ENCODE measurements at regions not wholly inside any gene's neighbourhood (a gene's known extent, or its start where the extent isn't known, plus 50 kb on each side); places are given as distances from the start of the nearest gene placed in this dataset.

DNA sequence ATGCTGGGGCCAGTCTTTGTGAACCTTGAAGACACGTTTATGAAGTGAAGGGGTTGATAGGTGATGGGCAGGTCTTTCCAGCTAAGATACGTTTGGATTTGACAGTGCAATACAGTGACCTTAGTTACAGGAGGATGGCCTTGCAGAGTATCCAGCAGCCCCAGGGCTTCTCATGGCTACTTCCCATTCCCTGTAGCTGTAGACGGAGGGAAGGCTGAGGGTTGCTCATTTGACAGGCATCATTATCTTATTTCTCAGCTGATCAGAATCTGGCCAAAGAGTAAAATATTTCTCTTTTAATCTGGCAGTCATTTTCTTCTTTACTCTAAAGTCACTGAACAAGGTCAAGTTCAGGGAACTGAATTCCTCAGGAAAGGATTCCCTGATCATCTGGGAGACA is 85.1 kb upstream of the RMDN2 start:
- Histone ChIP-seq H3K27me3 (replicated peaks; ENCODE audit: insufficient read depth) (no peaks in the 10 kb centered on the region), H3K4me1 (replicated peaks) (no peaks in the 10 kb centered on the region), H3K4me3 (no peak overlapping the region), H3K36me3 (no peaks in the 10 kb centered on the region), H3K27ac (no peak overlapping the region), H3K9me3 (no peaks in the 10 kb centered on the region)
- no peak for TF ChIP-seq POLR2A (IDR thresholded peaks at IDR 0.05)
- TF ChIP-seq, protein P1, sequence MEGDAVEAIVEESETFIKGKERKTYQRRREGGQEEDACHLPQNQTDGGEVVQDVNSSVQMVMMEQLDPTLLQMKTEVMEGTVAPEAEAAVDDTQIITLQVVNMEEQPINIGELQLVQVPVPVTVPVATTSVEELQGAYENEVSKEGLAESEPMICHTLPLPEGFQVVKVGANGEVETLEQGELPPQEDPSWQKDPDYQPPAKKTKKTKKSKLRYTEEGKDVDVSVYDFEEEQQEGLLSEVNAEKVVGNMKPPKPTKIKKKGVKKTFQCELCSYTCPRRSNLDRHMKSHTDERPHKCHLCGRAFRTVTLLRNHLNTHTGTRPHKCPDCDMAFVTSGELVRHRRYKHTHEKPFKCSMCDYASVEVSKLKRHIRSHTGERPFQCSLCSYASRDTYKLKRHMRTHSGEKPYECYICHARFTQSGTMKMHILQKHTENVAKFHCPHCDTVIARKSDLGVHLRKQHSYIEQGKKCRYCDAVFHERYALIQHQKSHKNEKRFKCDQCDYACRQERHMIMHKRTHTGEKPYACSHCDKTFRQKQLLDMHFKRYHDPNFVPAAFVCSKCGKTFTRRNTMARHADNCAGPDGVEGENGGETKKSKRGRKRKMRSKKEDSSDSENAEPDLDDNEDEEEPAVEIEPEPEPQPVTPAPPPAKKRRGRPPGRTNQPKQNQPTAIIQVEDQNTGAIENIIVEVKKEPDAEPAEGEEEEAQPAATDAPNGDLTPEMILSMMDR (IDR thresholded peaks at IDR 0.05) = no peak
- no peak for TF ChIP-seq POLR2AphosphoS5 (IDR thresholded peaks at IDR 0.05)
- intact Hi-C loops (cut with DNase I) = no loop called here
- DNase-seq (ENCODE audit: low spot score) = no peak
- WGBS = 83% methylated on average over 3 of the region's 3 CpGs

DNA sequence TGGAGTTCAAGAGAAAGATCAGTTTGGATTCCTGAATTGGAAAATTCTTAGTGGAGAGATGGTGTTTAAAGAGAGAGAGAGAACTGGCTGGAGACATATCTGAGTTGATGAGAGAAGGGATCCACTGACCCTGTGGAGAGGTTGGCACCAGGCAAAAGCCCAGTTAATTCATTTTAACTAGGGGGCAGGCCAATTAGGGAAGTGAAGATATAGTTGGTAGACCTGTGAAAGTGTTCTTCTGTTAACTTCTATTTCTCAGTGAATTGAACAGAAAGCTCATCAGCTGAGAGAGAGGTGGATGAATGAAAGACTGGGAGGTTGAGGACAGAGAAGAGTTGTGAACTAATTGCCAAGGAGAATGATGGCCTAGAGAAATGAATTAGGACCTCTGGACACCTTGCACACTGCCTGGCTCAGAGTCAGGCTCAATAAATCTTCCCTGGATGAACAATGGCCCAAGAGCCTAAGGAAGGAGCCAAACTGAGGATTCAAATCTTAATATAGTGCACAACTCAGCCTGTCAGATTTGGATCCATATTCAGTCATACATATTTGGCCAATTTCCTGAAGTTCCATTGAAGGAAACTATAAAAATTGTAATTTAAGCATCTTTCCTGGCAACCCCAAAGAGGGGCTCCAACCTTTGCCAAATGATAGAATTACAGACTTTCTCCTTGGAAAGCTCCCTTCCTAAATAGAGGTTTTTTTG is 82.2 kb upstream of the RMDN2 start:
- Histone ChIP-seq H3K27ac (no peak overlapping the region), H3K36me3 (no peaks in the 10 kb centered on the region), H3K27me3 (replicated peaks; ENCODE audit: insufficient read depth) (no peaks in the 10 kb centered on the region), H3K9me3 (no peaks in the 10 kb centered on the region), H3K4me1 (replicated peaks) (no peaks in the 10 kb centered on the region), H3K4me3 (no peak overlapping the region)
- no peak for DNase-seq (ENCODE audit: low spot score)
- intact Hi-C loops (cut with DNase I) = no loop called here
- TF ChIP-seq, protein P1 (IDR thresholded peaks at IDR 0.05) = no peak
- no peak for TF ChIP-seq POLR2A (IDR thresholded peaks at IDR 0.05)
- no peak for TF ChIP-seq POLR2AphosphoS5 (IDR thresholded peaks at IDR 0.05)

DNA sequence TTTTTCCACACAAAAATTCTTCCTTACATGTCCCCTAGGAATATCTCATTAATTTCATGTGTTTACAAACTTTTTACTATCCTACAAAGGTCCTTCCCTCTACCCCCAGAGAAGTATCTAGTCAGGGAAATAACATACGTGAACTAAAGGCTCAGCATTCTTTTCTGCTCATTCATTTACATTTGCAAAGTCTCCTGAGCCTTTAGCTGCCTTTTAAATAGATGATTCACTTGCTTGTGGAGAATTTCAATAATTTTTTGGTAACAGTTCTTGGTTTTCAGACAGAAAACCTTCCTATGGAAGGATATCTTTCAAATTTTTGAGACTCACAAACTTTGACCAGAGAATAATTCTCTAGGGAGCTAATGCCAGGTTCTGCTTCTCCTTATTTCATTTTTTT is 81.5 kb upstream of the RMDN2 start:
- TF ChIP-seq POLR2AphosphoS5 (IDR thresholded peaks at IDR 0.05) (no peak), POLR2A (IDR thresholded peaks at IDR 0.05) (no peak)
- TF ChIP-seq, protein P1 (IDR thresholded peaks at IDR 0.05) = no peak
- intact Hi-C loops (cut with DNase I) = no loop called here
- H3K36me3 ChIP-seq = no peaks in the 10 kb centered on the region
- H3K27me3 ChIP-seq (replicated peaks; ENCODE audit: insufficient read depth) = no peaks in the 10 kb centered on the region
- 0% methylated on average over 1 of the region's 1 CpG for WGBS
- no peaks in the 10 kb centered on the region for H3K4me1 ChIP-seq (replicated peaks)
- no peak for DNase-seq (ENCODE audit: low spot score)
- no peak overlapping the region for H3K4me3 ChIP-seq
- no peak overlapping the region for H3K27ac ChIP-seq
- H3K9me3 ChIP-seq = no peaks in the 10 kb centered on the region

DNA sequence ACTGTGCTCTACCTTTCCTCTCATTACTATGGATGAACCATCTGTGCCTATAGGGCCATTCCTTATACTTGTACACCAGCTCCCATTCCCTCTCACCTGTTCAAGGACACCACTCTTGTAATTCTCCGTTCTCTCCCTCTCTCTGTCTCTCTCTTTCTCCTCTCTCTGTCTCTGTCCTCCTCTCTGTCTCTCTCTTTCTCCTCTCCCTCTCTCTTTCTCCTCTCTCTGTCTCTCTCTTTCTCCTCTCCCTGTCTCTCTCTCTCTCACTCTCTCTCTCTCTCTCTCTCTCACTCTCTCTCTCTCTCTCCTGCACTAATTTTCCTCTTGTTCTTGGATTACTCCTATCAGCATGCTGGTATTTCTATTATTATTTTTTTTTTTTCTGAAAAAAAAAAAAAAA is 78.9 kb upstream of the RMDN2 start:
- no peaks in the 10 kb centered on the region for H3K36me3 ChIP-seq
- TF ChIP-seq, protein P1 (IDR thresholded peaks at IDR 0.05) = no peak
- TF ChIP-seq POLR2A (IDR thresholded peaks at IDR 0.05) = no peak
- TF ChIP-seq POLR2AphosphoS5 (IDR thresholded peaks at IDR 0.05) = no peak
- 100% methylated on average over 1 of the region's 1 CpG for WGBS

DNA sequence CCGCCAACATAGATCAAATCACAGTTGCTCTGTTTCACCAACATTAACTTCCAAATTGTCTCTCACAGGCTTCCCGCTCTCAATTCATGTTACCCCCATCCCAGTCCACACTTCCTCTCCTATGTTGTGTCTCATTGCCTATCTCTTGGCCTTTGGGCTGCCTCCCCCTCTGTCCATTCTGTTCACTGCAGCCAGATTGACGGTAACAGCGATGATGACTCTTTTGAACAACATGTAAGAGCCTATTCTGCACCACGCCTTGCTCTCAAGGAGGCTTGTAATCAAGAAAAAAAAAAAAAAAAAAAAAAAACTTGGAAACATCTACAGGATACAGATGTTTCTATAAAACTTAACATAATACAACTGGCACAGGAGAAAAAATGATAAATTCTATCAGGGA is 77.3 kb upstream of the RMDN2 start:
- no peak overlapping the region for H3K27ac ChIP-seq

More for the DNA sequence above, 78.9 kb upstream of the RMDN2 start:
- H3K9me3 ChIP-seq = no peaks in the 10 kb centered on the region
- H3K4me1 ChIP-seq (replicated peaks) = no peaks in the 10 kb centered on the region
- H3K27me3 ChIP-seq (replicated peaks; ENCODE audit: insufficient read depth) = no peaks in the 10 kb centered on the region
- no peak for DNase-seq (ENCODE audit: low spot score)
- intact Hi-C loops (cut with DNase I) = no loop called here
- no peak overlapping the region for H3K4me3 ChIP-seq
- H3K27ac ChIP-seq = no peak overlapping the region

More for the DNA sequence above, 77.3 kb upstream of the RMDN2 start:
- TF ChIP-seq, protein P1 (IDR thresholded peaks at IDR 0.05) = no peak
- TF ChIP-seq POLR2AphosphoS5 (IDR thresholded peaks at IDR 0.05) = no peak
- TF ChIP-seq POLR2A (IDR thresholded peaks at IDR 0.05) = no peak
- intact Hi-C loops (cut with DNase I) = no loop called here
- Histone ChIP-seq H3K9me3 (no peaks in the 10 kb centered on the region), H3K4me3 (no peak overlapping the region), H3K27me3 (replicated peaks; ENCODE audit: insufficient read depth) (no peaks in the 10 kb centered on the region), H3K36me3 (no peaks in the 10 kb centered on the region), H3K4me1 (replicated peaks) (no peaks in the 10 kb centered on the region)
- no peak for DNase-seq (ENCODE audit: low spot score)
- WGBS = 96% methylated on average over 5 of the region's 5 CpGs

Measured in prostate gland (tissue), 2 donors.